Fibroblast of skin of right biceps (primary cell): ENCODE measurements at regions not wholly inside any gene's neighbourhood (a gene's known extent, or its start where the extent isn't known, plus 50 kb on each side); places are given as distances from the start of the nearest gene placed in this dataset.
"Not testable (repeated sequence)": the region's sequence is repeated elsewhere in the genome, so short reads cannot be mapped to it uniquely, and the experiment has no call there.

ENCODE experiments used
- DNase-seq: peaks from one replicate; pipeline ENCODE4 v3.0.0-alpha.2; 2013

DNA sequence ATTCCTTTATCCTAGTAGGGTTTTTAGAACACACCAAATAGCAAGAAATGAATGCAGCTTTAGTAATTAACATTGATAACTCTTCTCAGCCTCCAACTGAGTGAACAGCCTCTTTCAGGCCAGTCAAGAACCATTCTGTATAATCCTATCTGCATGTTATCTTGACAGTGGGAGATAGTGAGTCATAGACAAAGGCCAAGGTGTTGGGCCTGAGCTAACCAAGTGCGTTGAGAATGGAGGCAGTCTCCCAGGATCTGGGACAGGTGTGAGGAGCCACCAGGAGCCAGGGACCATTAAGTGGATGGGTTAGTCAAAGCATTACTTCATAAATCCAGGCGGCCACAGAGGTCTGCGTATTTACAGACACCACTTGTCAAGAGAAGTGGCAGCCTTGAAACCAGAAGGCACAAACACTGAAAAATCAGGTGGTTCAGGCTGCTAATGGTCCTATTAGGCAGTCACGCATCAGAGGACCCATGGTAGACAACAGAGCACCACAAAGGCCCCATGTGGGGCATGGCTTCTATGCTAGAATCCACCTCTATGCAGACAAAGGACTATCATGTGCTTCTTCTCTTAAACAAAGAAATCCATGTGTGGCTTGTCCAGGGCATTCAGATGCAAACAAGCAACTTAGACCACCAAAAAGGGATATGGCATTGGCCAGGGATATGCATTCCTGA, 409.7 kb upstream of the PIK3R1 start:
- DNase-seq = no peak

DNA sequence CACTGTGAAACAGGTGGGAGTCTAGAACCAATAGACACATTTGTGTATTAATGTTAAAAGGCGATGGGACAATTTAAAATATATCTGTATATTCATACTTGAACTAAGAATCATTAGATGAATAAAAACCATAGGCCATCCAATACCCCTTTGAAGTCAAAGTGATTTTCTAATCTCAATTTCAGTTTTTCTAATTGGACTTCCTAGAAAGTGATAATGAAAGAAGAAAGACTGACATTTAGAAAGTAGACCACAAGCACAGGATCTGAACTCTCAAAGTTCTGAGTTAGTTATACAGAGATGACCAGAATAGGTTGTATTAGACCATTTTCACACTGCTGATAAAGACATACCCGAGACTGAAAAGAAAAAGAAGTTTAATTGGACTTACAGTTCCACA, 412.8 kb upstream of the PIK3R1 start:
- no peak for DNase-seq

DNA sequence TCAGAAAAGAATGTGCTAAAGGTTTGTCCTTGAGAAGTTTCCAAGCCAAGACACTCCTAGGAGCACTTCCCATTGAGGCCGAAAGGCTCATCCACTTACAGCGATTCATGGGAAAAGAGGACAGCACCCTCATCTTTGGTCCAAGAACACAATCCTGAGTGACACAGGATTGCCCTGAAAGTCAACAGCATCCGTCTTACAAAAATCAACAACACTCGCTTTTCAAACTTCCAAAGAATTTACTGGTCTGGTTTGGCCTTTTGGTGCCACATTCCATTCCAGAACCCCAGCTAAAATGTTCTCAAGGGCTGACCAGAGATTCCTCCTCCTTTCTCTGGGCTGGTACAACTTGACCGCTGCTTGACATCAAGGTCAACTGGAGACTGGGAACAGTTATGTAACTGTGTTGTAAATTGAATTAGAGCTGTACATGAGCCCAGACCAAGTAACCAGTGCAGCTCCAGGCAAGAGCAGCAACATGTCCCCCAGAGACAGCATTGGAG, 415.8 kb upstream of the PIK3R1 start:
- peak; percentile 28 for DNase-seq

DNA sequence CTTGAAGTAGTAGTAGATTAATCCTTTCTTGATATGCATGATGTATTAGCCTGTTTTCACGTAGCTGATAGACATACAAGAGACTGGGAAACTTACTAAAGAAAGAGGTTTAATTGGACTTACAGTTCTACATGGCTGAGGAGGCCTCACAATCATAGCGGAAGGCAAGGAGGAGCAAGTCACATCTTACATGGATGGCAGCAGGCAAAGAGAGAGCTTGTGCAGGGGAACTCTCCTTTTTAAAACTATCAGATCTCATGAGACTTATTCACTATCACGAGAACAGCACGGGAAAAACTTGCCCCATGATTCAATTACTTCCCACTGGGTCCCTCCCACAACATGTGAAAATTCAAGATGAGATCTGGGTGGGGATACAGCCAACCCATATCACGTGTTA, 417.1 kb upstream of the PIK3R1 start:
- not testable (repeated sequence) for DNase-seq

DNA sequence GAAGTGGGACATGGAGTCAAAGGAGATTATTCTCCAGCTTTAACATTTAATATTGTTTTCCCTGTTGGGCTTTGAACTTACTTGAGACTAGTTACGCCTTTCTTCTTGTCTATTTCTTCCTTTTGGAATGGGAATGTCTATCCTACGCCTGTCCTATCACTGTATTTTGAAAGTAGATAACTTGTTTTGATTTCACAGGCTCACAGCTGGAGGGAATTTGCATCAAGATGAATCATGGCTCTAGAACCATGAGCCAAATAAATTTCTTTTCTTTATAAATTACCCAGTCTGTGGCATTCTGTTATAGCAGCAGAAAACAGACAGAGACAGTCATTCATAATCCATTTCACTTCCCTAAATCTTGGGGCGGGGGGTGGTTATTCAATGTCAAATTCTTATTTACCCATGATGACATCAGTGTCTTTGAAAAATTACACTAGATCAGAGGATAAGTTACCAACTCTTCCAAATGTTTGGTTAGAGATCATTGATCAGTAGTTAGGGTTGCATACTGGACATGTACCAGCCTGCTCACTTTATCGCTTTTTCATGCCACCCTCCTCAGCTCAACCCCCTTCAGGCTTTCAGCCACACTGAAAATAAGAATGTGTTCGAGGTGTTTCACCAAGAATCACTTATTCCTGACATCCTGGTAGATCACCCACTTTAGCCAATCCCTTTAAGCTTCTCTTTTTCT, 419.6 kb upstream of the PIK3R1 start:
- DNase-seq = peak; percentile 49

DNA sequence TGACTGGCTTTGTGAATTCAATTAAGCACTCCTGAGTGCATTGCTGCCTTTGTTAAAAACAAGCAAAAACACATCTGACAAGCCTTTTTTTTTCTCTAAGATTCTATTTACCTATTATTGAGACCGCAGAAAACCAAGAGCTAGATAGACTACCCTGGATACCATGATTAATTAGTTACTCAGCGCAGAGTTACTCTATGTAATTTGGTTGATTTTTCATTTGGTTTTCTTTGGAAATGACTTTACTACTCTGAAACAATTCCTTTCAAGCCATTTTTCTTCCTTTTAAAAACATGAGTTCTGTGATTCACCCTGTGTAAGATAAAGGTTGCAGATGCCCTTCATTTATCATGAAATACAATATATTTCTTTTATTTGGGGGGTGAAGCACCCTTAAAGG, 421.6 kb upstream of the PIK3R1 start:
- DNase-seq = no peak

DNA sequence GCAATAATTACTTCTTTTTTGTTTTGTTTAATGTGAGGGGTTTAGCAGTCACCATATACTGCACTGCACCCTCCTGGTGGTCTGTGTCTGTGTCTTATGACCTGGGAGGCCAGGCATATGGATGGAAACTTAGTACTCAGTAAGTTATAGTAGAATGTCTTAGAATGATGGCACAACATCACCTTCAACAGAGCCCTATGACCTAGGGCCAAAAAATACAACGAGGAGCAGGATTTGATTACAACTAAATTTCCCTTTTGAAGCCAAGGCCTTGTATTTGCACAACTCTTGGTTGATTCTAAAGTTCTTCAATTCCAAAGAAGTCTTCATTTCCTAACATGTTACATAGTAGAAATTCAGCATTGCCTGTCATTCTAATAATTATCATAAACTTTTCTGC, 422.1 kb upstream of the PIK3R1 start:
- DNase-seq = no peak

DNA sequence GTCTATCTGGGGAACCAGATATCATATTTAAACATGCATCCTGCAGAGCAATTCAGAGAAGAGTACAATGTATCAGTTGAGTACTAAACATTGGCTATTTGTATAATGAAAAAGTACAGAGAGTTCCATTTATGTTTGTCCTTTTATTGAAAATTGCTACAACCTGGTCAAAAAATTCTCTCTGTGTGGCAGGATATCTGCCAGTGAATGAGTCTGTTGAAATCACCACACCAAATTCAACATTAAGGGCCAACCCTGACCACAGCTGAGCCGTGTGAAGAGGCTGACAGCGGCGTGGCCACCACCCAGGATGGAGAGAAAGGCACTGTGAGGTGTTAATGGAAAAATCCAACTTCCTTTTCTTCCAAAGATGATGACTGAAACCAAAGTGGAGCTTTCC, 422.7 kb upstream of the PIK3R1 start:
- DNase-seq = no peak

DNA sequence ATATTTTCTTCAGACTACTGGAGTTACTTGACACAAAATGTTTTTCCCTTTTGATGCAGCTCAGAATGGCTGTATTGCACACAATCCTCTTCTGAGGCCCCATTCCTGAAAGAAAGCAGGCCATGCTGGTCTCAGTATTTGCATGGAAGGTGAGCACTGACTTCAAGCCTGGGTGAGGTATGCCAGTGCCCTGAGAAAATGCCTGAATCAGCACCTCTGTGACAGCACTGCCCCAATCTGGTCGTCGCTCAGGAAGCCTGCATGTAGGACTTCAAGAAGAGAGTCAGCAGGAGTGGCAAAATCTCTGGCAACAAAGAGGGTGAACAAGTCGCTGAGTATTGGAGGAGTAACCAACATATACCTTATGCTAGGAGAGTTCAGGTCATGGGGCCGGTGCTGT, 425.2 kb upstream of the PIK3R1 start:
- DNase-seq = no peak

DNA sequence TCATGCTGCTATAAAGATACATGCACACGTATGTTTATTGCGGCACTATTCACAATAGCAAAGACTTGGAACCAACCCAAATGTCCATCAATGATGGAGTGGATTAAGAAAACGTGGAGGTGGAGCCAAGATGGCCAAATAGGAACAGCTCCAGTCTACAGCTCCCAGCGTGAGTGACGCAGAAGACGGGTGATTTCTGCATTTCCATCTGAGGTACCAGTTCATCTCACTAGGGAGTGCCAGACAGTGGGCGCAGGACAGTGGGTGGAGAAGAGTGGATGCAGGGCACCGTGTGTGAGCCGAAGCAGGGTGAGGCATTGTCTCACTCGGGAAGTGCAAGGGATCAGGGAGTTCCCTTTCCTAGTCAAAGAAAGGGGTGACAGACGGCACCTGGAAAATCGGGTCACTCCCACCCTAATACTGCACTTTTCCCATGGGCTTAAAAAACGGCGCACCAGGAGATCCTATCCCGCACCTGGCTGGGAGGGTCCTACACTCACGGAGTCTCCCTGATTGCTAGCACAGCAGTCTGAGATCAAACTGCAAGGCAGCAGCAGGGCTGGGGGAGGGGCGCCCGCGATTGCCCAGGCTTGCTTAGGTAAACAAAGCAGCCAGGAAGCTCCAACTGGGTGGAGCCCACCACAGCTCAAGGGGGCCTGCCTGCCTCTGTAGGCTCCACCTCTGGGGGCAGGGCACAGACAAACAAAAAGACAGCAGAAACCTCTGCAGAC, 435.5 kb upstream of the PIK3R1 start:
- not testable (repeated sequence) for DNase-seq

DNA sequence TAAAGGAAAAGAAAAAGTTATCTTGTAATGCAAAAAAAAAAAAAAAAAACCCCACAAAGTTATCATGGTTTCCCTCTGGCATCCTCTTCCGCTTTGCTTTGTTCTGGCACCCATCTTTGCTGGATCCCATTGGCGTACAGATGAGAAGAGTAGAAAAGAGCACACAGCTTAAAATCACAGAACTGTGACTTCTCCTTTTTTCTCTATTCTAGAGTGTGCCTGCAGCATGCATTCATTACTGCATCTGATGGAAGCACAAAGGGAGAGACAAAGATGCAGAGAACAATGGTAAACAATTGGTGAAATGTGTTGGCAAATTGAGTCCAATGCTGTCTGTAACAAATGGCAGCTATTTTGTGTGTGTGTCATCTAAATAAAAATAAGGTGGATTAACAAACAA, 440.8 kb upstream of the PIK3R1 start:
- DNase-seq = no peak

DNA sequence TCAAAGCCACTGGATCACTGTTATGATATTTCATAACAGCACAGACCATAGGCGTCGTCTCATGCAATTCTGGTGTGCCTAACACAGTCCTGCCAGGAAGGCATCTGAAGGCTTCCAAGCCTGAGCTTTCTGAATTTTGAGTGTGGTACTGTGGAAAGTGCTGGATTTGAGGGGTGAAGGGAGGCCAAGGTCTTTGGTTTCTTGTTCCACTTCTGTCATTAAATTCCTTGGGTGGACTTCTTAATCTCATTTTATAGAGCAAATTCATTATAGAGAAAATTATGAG, 441.3 kb upstream of the PIK3R1 start:
- no peak for DNase-seq

DNA sequence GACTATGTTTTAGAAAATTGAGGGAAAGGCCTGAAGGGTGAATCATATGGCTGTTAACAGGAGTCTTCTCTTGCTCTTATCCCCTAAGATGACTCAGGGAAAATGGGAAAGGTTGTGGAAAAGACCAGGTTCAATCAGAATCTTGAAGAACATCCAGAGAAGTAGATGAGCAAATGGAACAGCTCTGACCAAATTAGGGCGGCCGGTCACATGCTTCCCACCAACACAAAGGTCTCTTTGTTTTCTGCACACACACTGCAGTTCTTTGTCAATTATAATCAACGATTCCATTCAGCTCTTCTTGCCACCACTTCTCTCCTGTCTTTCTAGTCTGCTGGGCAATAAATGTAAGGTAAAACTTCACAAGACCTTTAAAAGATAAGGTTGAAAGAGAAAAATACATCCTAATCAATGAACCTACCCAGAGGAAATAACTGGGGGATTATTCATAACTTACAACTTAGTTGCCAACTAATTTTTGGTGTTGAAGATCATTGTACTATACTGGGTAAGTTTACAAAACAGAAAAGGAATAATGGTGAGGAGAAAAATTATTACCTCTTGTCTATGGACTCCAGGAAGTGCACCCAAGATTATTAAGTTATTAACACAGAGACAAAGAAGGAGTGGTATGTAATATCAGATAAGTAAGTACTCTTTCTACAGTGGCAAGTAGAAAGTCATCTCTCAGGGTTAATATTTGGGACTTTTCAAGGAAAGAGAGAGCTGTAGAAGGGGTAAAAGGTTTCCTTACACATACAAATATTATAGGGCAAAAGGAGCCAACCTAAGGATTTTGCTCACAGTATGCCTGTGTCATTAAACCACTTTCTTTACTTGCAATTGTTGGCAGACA, 441.9 kb upstream of the PIK3R1 start:
- DNase-seq = peak; percentile 83

DNA sequence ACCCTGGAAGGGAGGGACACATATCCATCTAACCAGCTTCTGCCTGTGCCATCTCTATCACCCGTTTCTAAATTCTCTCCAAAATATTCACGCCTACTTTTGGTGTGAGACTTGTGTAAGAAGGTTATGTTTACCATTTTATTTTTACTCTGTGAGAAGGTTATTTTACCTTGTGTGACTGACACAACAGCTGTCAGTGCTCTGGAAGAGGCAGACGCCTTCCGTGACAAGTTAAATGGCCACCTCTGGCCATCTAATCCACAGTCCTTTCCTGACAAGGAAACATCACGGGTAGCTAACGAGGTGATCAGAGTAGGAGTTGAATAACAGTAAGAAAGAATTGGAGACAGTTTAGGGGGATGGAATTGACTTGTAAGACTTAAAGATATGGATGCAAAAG, 443.8 kb upstream of the PIK3R1 start:
- no peak for DNase-seq

DNA sequence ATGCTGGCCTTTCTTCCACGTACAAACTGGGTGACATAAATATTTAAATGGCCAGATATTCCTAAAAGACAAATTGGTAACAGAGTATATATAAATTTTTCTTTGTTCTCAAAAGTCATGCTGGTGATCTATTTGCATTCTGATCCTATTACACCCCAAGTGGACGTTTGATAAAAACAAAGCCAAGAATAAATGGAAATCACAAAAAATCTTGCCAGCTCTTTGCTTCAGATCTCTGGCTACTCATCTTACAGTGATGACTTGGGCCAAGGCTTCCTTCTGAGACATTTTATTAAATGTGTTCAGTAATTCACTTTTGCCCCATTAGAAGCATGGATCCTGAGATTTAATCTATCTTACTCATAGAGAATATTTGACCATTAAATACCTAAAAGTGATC, 444.3 kb upstream of the PIK3R1 start:
- no peak for DNase-seq

DNA sequence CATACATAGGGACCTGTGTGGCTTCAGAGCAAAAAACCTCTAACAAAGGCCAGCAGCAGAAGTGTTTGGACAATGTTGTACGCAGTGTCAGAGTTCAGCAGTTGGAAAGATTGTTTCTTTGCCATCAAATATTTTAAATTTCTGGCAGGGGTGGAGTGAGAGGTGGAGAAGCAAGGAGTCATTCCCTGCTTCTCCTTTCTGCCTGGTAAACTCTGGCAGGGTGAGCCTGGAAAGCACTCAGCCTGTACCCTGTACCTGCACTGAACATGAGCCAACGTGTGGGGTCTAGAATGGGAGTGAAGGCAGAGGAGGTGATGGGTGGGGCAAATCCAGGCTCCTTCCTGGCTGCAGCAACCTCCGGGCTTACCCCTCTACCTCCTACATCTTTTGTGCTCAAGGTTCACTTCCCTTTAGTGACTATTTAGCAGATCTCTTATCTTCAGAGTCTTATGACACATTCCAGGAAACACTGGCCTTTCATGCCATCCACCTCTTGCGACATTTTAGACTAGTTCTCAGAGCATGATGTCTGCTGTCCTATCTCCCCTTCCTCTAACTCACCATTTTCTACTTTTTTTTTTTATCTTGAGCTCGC, 445.0 kb upstream of the PIK3R1 start:
- DNase-seq = no peak

DNA sequence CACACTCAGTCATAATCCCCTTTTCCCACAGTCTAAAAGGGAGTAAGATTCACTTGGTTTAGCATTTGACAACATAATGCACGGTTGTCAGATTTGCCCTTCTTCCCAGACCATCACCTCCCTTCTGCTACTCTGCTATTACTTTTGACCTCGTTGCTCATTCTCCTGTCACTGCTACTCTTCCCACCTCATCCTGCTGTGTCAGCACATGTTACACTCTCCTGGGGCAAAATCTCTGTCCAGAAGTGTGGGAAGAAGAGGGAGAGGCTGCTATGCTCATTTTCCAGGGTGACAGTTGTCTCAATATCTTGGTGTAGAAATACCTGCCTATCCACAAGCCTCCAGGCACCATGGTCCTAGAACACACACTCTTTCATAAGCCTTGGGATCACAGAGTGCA, 449.9 kb upstream of the PIK3R1 start:
- DNase-seq = no peak

DNA sequence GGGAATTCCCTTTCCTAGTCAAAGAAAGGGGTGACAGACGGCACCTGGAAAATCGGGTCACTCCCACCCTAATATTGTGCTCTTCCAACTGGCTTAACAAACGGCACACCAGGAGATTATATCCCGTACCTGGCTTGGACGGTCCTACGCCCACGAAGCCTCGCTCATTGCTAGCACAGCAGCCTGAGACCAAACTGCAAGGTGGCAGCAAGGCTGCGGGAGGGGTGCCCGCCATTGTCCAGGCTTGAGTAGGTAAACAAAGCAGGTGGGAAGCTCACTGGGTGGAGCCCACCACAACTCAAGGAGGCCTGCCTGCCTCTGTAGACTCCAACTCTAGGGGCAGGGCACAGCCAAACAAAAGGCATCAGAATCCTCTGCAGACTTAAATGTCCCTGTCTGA, 457.8 kb upstream of the PIK3R1 start:
- DNase-seq = not testable (repeated sequence)

DNA sequence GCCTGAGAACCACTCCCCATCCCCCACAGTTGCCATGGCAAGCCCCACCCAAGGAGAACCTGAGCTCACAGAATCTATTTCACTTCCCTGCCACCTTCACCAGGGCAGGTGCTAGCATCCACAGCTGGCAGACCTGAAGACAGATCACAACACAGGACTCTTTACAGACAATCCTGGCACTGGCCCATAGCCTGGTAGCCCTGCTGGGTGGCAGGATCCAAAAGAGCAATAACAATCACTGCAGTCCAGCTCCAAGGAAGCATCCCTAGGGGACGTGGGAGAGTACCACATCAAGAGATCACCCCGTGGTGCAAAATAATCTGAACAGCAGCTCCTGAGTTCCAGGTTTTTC, 463.2 kb upstream of the PIK3R1 start:
- DNase-seq = no peak

DNA sequence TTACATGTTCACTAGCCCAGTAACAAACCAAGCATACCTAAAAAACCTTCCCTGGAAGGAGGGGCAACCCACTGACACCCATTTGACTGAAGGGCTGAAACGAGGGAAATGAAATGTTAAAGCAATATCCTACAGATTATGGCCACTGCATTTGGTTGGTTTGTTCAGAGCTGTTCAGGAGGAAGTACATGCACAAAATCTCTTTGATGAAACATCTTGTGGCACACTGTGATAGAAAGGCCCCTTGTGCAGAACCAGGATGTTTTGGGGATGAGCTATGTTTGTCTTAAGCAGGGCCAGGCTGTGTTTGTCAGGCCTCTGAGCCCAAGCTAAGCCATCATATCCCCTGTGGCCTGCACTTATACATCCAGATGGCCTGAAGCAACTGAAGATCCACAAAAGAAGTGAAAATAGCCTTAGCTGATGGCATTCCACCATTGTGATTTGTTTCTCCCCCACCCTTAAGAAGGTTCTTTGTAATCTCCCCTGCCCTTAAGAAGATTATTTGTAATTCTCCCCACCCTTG, 467.3 kb upstream of the PIK3R1 start:
- DNase-seq = no peak

DNA sequence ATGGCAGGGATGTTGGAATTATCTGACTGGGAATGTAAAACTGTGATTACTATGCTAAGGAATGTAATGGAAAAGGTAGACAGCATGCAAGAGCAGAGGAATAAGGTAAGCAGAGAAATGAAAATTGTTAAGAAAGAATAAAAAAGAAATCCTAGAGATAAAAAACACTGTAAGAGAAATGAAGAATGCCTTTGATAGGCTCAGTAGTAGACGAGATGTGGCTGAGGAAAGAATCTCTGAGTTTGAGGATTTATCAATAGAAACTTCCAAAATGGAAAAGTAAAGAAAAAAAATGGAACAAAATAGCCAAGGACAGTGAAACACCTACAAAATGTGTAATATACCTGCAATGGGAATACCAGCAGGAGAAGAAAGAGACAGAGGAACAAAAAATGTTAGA, 468.5 kb upstream of the PIK3R1 start:
- no peak for DNase-seq

DNA sequence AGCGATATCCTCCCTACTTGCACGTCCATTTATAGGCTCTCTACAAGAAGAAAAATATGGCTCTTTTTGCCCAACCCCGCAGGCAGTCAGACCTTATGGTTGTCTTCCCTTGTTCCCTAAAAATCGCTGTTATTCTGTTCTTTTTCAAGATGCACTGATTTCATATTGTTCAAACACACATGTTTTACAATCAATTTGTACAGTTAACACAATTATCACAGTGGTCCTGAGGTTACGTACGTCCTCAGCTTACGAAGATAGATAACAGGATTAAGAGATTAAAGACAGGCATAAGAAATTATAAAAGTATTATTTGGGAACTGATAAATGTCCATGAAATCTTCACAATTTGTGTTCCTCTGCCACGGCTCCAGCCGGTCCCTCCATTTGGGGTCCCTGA, 468.9 kb upstream of the PIK3R1 start:
- not testable (repeated sequence) for DNase-seq

DNA sequence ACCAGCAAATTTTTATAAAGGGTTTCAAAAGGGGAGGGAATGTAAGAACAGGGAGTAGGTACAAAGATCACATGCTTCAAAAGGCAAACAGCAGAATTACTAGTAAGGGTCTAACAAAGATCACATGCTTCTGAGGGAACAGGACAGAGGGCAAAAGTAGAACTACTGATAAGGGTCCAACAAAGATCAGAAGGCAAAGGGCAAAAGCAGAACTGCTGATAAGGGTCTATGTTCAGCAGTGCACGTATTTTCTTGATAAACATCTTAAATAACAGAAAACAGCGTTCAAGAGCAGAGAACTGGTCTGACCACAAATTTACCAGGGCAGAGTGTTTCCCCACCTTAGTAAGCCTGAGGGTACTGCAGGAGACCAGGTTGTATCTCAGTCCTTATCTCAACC, 469.5 kb upstream of the PIK3R1 start:
- DNase-seq = no peak
